Daoy (cell line): ENCODE measurements at regions not wholly inside any gene's neighbourhood (a gene's known extent, or its start where the extent isn't known, plus 50 kb on each side); places are given as distances from the start of the nearest gene placed in this dataset.

ENCODE experiments used
- DNase-seq: peaks from one replicate; pipeline ENCODE4 v3.0.0-alpha.2; 2015; ENCODE audit warnings: low read depth

DNA sequence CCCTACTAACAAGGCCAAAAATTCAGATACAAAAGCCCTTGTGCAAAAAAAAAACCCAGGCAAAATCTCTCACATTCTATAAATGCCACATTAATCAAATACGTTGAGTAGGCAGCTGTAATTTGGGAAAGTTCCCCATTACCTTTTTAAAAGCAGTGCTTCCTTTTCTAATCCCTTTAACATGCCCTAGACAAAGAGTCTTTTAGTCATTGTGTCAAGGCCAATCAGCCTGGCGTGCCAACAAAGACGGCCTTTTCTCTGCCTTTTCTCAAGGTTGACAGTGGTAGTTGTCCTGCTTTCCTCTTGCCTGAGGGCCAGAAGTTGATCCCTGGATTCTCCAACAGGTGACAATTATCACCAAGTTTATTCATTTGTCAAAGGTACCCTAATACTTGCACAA is 62.5 kb upstream of the METAP2 start:
- no peak for DNase-seq

GRCh38 chr12:95412482-95413311 is 61.3 kb upstream of the METAP2 start:
- DNase-seq, result peak; percentile 86

DNA sequence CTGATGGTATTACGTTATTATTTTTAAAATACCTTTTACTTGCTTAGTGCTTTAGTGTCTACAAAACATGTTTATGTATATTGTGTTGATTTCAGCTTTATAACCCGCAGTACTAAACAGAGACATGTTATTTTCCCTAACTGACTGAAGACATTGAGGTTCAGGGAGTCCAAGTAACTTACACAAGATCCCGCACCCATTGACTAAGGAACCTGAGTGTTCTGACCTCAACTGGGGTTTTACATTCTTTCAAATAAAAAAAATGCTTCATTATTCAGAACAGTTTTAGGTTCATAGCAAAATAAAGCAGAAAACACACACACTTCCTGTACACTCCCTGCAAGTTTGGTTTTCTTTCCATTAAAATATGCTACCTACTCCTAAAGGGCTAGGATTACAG is 60.4 kb upstream of the METAP2 start:
- peak; percentile 33 for DNase-seq

DNA sequence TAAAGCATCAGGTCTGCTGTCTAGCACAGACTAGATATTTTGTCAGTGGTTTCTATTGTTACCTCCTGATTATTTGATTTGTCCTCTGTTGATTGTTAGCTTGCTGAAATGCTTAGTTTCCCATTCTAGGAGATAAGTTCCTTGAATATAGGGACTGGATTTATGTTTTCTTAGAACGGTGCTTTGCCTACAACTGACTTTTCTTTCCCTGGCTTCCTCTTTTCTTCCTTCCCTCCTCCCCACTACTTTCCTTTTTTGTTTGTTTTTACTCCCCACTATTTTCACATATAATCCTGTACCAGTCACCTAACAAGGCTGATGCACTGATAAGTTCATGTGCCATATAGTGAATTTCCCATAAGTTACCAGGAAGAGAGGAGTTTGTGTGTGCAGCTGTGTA is 58.5 kb upstream of the METAP2 start:
- no peak for DNase-seq

DNA sequence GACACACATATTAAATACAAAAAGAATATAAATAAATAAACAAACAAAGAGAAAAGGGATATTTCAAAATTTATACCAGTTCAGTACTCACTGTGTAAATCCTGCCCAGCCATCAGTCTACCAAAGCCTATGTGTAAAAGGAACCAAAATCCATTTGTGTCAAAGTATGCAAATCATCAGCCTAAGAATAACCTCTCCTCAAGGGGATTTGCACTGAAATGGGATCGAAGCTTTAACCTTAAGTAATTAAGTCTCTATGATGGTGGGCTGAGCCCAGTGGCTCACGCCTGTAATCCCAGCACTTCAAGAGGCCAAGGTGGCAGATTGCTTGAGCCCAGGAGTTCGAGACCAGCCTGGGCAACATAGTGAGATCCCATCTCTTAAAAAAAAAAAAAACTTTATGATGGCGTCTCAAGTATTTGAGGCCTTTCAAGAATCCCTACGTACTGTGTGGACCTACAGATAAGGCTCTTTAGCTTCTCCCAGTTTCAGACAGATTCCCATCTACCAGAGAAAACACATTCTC is 57.8 kb upstream of the METAP2 start:
- no peak for DNase-seq

GRCh38 chr12:95417372-95417771 is 56.6 kb upstream of the METAP2 start:
- DNase-seq, result no peak

DNA sequence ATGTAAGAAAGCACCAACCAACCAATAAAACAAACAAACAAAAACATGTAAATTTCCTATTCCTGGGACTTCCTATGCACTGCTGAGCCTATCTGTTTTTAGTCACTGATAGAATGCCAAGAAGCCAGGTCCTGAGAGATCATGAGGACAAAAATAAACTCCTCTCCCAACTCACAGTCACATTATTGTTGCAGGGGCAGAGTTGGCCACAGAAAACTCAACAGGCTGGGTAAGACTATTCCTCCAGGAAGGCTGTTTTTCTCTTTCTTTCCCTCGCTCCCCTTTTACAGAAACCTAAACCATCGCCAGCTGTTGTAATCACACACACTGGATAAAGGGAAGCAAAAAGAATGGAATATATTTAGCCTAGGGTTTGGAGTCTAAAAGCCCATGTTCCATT is 55.8 kb upstream of the METAP2 start:
- DNase-seq, result no peak
